ENCODE measurements at regions not wholly inside any gene's neighbourhood (a gene's known extent, or its start where the extent isn't known, plus 50 kb on each side); places are given as distances from the start of the nearest gene placed in this dataset.

DNA sequence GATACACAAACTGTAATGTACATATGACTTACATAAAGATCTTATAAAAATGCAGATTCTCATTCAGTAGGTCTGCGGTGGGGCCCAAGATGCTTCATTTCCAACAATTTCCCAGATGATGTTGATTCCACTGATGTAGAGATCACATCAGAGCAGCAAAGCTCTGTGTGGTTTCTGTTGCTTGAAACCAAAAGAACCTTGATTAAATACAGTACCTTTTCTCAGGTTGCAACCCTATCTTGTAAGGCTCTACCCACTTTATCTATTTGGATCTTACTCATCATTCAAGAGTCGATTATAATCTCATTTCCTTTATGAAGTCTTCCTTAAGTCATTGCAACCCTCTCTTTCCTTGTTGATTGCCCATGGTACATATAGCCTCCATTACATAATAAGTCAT, 816.8 kb downstream of the RPA4 start:
- no peaks in the 10 kb centered on the region for H3K9me3 ChIP-seq (ENCODE audit: control insufficient read depth, insufficient read depth, low read depth, low read length)
- DNase-seq (ENCODE audit: low read depth in 2 of 2), result no peak
- H3K79me2 ChIP-seq (ENCODE audit: control insufficient read depth, insufficient read depth, low read length), result no peaks in the 10 kb centered on the region
- H2AFZ ChIP-seq (ENCODE audit: low read length), result no peak overlapping the region
- H3K9ac ChIP-seq (ENCODE audit: insufficient read depth, low read length), result no peak overlapping the region
- no peaks in the 10 kb centered on the region for H3K4me1 ChIP-seq (ENCODE audit: control insufficient read depth, extremely low read depth, insufficient read depth, low read length)
- H3K27me3 ChIP-seq (ENCODE audit: control insufficient read depth, insufficient read depth, low read length), result no peaks in the 10 kb centered on the region
- H3K4me3 ChIP-seq (replicated peaks in 1 of 4; ENCODE audit: control extremely low read depth in 1 of 4, insufficient read depth in 1 of 4, low read depth in 3 of 4, low read length in 4 of 4), result no peak overlapping the region
- no peaks in the 10 kb centered on the region for H4K20me1 ChIP-seq (ENCODE audit: control insufficient read depth, extremely low read depth, insufficient read depth, low read length)
- no peak overlapping the region for H3K4me2 ChIP-seq (ENCODE audit: extremely low read depth, insufficient read depth, low read length)
- H3K27ac ChIP-seq (ENCODE audit: insufficient read depth, low read length), result no peak overlapping the region
- H3K36me3 ChIP-seq (ENCODE audit: control insufficient read depth, insufficient read depth, low read length), result no peaks in the 10 kb centered on the region
- no peak for TF ChIP-seq EZH2 (IDR thresholded peaks at IDR 0.05; ENCODE audit: low read length, missing control alignments)
- TF ChIP-seq, protein P1, sequence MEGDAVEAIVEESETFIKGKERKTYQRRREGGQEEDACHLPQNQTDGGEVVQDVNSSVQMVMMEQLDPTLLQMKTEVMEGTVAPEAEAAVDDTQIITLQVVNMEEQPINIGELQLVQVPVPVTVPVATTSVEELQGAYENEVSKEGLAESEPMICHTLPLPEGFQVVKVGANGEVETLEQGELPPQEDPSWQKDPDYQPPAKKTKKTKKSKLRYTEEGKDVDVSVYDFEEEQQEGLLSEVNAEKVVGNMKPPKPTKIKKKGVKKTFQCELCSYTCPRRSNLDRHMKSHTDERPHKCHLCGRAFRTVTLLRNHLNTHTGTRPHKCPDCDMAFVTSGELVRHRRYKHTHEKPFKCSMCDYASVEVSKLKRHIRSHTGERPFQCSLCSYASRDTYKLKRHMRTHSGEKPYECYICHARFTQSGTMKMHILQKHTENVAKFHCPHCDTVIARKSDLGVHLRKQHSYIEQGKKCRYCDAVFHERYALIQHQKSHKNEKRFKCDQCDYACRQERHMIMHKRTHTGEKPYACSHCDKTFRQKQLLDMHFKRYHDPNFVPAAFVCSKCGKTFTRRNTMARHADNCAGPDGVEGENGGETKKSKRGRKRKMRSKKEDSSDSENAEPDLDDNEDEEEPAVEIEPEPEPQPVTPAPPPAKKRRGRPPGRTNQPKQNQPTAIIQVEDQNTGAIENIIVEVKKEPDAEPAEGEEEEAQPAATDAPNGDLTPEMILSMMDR (conservative IDR thresholded peaks at IDR 0.05 in 1 of 2, IDR thresholded peaks at IDR 0.05 in 1 of 2; ENCODE audit: low read depth in 1 of 2, low read length in 2 of 2), result no peak

DNA sequence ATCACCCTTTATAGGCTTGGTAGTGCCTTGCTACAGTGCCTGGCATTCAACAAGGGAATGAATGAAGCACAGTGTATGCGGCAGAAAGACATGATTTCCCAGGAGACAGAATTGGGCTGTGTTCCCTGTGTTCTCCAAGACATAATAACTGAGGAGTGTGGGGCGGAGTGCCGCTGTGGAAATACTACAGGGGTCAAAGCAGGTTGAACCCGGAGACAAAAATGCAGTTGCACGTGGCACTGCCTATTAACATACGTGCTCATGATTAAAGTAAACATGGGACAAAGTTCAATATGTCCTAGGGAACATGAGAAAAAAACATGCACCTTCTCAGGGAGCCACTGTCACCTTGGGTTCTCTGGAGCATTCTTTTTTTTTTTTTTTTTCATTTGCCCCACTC, 820.8 kb downstream of the RPA4 start:
- H3K9ac ChIP-seq (ENCODE audit: insufficient read depth, low read length), result no peak overlapping the region
- no peaks in the 10 kb centered on the region for H3K36me3 ChIP-seq (ENCODE audit: control insufficient read depth, insufficient read depth, low read length)
- no peak overlapping the region for H3K4me3 ChIP-seq (replicated peaks in 1 of 4; ENCODE audit: control extremely low read depth in 1 of 4, insufficient read depth in 1 of 4, low read depth in 3 of 4, low read length in 4 of 4)
- H3K27ac ChIP-seq (ENCODE audit: insufficient read depth, low read length), result no peak overlapping the region
- no peak overlapping the region for H3K4me2 ChIP-seq (ENCODE audit: extremely low read depth, insufficient read depth, low read length)
- H3K9me3 ChIP-seq (ENCODE audit: control insufficient read depth, insufficient read depth, low read depth, low read length), result no peaks in the 10 kb centered on the region
- H3K4me1 ChIP-seq (ENCODE audit: control insufficient read depth, extremely low read depth, insufficient read depth, low read length), result no peaks in the 10 kb centered on the region
- DNase-seq (ENCODE audit: low read depth in 2 of 2), result no peak
- no peaks in the 10 kb centered on the region for H4K20me1 ChIP-seq (ENCODE audit: control insufficient read depth, extremely low read depth, insufficient read depth, low read length)
- TF ChIP-seq, protein P1 (conservative IDR thresholded peaks at IDR 0.05 in 1 of 2, IDR thresholded peaks at IDR 0.05 in 1 of 2; ENCODE audit: low read depth in 1 of 2, low read length in 2 of 2), result no peak
- no peak for TF ChIP-seq EZH2 (IDR thresholded peaks at IDR 0.05; ENCODE audit: low read length, missing control alignments)
- H3K27me3 ChIP-seq (ENCODE audit: control insufficient read depth, insufficient read depth, low read length), result no peaks in the 10 kb centered on the region
- no peaks in the 10 kb centered on the region for H3K79me2 ChIP-seq (ENCODE audit: control insufficient read depth, insufficient read depth, low read length)
- no peak overlapping the region for H2AFZ ChIP-seq (ENCODE audit: low read length)

DNA sequence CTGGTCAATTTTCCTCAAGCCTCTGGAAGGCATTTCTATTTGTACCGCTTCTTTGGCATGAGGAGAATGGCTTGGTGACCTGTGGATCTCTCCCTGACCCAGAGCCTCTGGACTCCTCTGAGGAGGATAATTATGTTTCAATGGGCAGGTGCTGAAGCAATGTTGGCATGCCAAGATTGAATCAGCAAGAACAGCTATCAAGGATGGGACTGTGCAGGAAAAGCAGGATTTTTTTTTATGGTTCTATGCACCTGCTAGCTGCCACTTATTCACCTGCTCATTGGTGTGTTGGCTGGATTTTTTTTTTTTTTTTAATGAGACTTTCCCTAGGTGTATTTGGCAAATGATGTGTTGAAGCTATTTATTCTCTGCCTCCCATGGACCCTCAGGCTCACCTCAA, 821.2 kb downstream of the RPA4 start:
- Histone ChIP-seq H3K4me2 (ENCODE audit: extremely low read depth, insufficient read depth, low read length) (no peak overlapping the region), H3K4me1 (ENCODE audit: control insufficient read depth, extremely low read depth, insufficient read depth, low read length) (no peaks in the 10 kb centered on the region), H3K9me3 (ENCODE audit: control insufficient read depth, insufficient read depth, low read depth, low read length) (no peaks in the 10 kb centered on the region), H4K20me1 (ENCODE audit: control insufficient read depth, extremely low read depth, insufficient read depth, low read length) (no peaks in the 10 kb centered on the region), H2AFZ (ENCODE audit: low read length) (no peak overlapping the region), H3K27me3 (ENCODE audit: control insufficient read depth, insufficient read depth, low read length) (no peaks in the 10 kb centered on the region), H3K27ac (ENCODE audit: insufficient read depth, low read length) (no peak overlapping the region), H3K4me3 (replicated peaks in 1 of 4; ENCODE audit: control extremely low read depth in 1 of 4, insufficient read depth in 1 of 4, low read depth in 3 of 4, low read length in 4 of 4) (no peak overlapping the region), H3K9ac (ENCODE audit: insufficient read depth, low read length) (no peak overlapping the region), H3K36me3 (ENCODE audit: control insufficient read depth, insufficient read depth, low read length) (no peaks in the 10 kb centered on the region), H3K79me2 (ENCODE audit: control insufficient read depth, insufficient read depth, low read length) (no peaks in the 10 kb centered on the region)
- TF ChIP-seq, protein P1 (conservative IDR thresholded peaks at IDR 0.05 in 1 of 2, IDR thresholded peaks at IDR 0.05 in 1 of 2; ENCODE audit: low read depth in 1 of 2, low read length in 2 of 2), result no peak
- no peak for TF ChIP-seq EZH2 (IDR thresholded peaks at IDR 0.05; ENCODE audit: low read length, missing control alignments)
- no peak for DNase-seq (ENCODE audit: low read depth in 2 of 2)
